H1 (cell line): ENCODE measurements at regions not wholly inside any gene's neighbourhood (a gene's known extent, or its start where the extent isn't known, plus 50 kb on each side); places are given as distances from the start of the nearest gene placed in this dataset.

ENCODE experiments used
- CTCF ChIA-PET: fragments of 300-600 bp; sonication (Branson Sonifier 250); formaldehyde crosslinking; loops from one replicate; lab custom pipeline; 2021; ENCODE audit not compliant: partially characterized antibody; lab: Charles Lee
- POLR2A ChIA-PET: fragments of 300-600 bp; sonication (Branson Sonifier 250); formaldehyde crosslinking; loops from one replicate; lab custom pipeline; 2021; ENCODE audit warnings: inconsistent platforms; ENCODE audit not compliant: partially characterized antibody; lab: Charles Lee
- DNase-seq, 2 experiments: peaks; one replicate each; pipeline versions ENCODE4 v3.0.0 to v3.0.0-alpha.2; 2010 to 2022; ENCODE audit warnings: low spot score in 2 of 2, low read depth in 1 of 2, mixed read lengths in 1 of 2
- FAIRE-seq: peaks from 2 replicates; lab custom pipeline; 2011; peaks lifted over from hg19 to GRCh38; lab: Jason Lieb, UNC
- H2AFZ ChIP-seq: 2 replicates; pipeline ENCODE4 v1.8.1; 2012; ENCODE audit warnings: low read length, inconsistent platforms
- H2AK5ac ChIP-seq: 2 replicates; pipeline ENCODE4 v1.6.1; 2013; ENCODE audit warnings: low read depth, low read length
- H2BK120ac ChIP-seq: replicated peaks from 2 replicates; pipeline ENCODE3; 2013; ENCODE audit warnings: low read depth, low read length, inconsistent platforms
- H2BK12ac ChIP-seq: 2 replicates; pipeline ENCODE4 v1.6.1; 2013; ENCODE audit warnings: low read depth, low read length
- H2BK15ac ChIP-seq: 2 replicates; pipeline ENCODE4 v1.6.1; 2013; ENCODE audit warnings: low read length
- H2BK20ac ChIP-seq: 2 replicates; pipeline ENCODE4 v1.6.1; 2013; ENCODE audit warnings: low read length
- H2BK5ac ChIP-seq: 2 replicates; pipeline ENCODE4 v1.6.1; 2013; ENCODE audit warnings: low read depth, low read length
- H3K14ac ChIP-seq: 2 replicates; pipeline ENCODE4 v1.6.1; 2013; ENCODE audit warnings: inconsistent platforms; ENCODE audit not compliant: insufficient read length
- H3K18ac ChIP-seq: 2 replicates; pipeline ENCODE4 v1.6.1; 2013; ENCODE audit warnings: low read length; ENCODE audit errors: extremely low read depth
- H3K23ac ChIP-seq: 2 replicates; pipeline ENCODE4 v1.6.1; 2013; ENCODE audit warnings: inconsistent platforms; ENCODE audit not compliant: insufficient read length
- H3K23me2 ChIP-seq: 2 replicates; pipeline ENCODE4 v1.6.1; 2013; ENCODE audit warnings: low read depth, low read length
- H3K27ac ChIP-seq: 2 replicates; pipeline ENCODE4 v1.6.1; 2011; ENCODE audit warnings: low read depth, low read length, inconsistent platforms
- H3K27me3 ChIP-seq, 4 experiments: replicated peaks in 1 of 4; 1 replicate in 1 of 4; 2 replicates in 3 of 4; pipeline versions ENCODE4 v1.6.1 to v1.8.1; 2011 to 2013; ENCODE audit warnings: low read length in 3 of 4, mild to moderate bottlenecking in 3 of 4, inconsistent platforms in 2 of 4, mixed read lengths in 2 of 4, moderate library complexity in 1 of 4; ENCODE audit not compliant: control insufficient read depth in 3 of 4, insufficient read depth in 3 of 4; ENCODE audit errors: extremely low read depth in 1 of 4
- H3K36me3 ChIP-seq, 4 experiments: 2 replicates each; pipeline versions ENCODE4 v1.6.1 to v1.8.1; 2011 to 2013; ENCODE audit warnings: mild to moderate bottlenecking in 4 of 4, low read length in 3 of 4, moderate library complexity in 2 of 4, control low read depth in 1 of 4, inconsistent platforms in 1 of 4; ENCODE audit not compliant: insufficient read depth in 4 of 4, control insufficient read depth in 2 of 4
- H3K4ac ChIP-seq: replicated peaks from 2 replicates; pipeline ENCODE3; 2013; ENCODE audit warnings: low read length, low read depth, mixed read lengths, inconsistent platforms; ENCODE audit not compliant: insufficient read length
- H3K4me1 ChIP-seq, 4 experiments: replicated peaks in 1 of 4; 1 replicate in 1 of 4; 2 replicates in 3 of 4; pipeline versions ENCODE4 v1.6.1 to v1.8.1; 2011 to 2013; ENCODE audit warnings: low read length in 3 of 4, inconsistent platforms in 2 of 4, mixed read lengths in 1 of 4; ENCODE audit not compliant: insufficient read depth in 4 of 4, control insufficient read depth in 3 of 4
- H3K4me2 ChIP-seq, 2 experiments: 2 replicates each; pipeline versions ENCODE4 v1.6.1 to v1.8.1; 2011 to 2013; ENCODE audit warnings: low read depth in 2 of 2, low read length in 2 of 2, control low read depth in 1 of 2, inconsistent platforms in 1 of 2, mild to moderate bottlenecking in 1 of 2; ENCODE audit not compliant: insufficient read depth in 1 of 2
- H3K4me3 ChIP-seq, 4 experiments: fragments of 200-600, 300-600 bp in 1 of 4; sonication (generic), shearing (Covaris generic), sonication (Bioruptor Twin) in 1 of 4; 2 replicates each; pipeline versions ENCODE4 v1.5.1 to v1.8.1; 2011 to 2016; ENCODE audit warnings: low read length in 4 of 4, low read depth in 3 of 4, control low read depth in 2 of 4, inconsistent platforms in 2 of 4, mild to moderate bottlenecking in 2 of 4, mixed read lengths in 1 of 4, moderate library complexity in 1 of 4; ENCODE audit not compliant: insufficient read depth in 2 of 4; ENCODE audit errors: extremely low read depth in 1 of 4
- H3K56ac ChIP-seq: replicated peaks from 2 replicates; pipeline ENCODE3; 2013; ENCODE audit warnings: low read depth, mild to moderate bottlenecking, mixed read lengths, low read length, inconsistent platforms; ENCODE audit not compliant: insufficient read length
- H3K79me1 ChIP-seq: 2 replicates; pipeline ENCODE4 v1.6.1; 2013; ENCODE audit warnings: low read depth, low read length, control low read depth
- H3K79me2 ChIP-seq, 2 experiments: 2 replicates each; pipeline versions ENCODE4 v1.6.1 to v1.8.1; 2012 to 2013; ENCODE audit warnings: low read length in 2 of 2, mild to moderate bottlenecking in 2 of 2, inconsistent platforms in 1 of 2; ENCODE audit not compliant: insufficient read depth in 2 of 2, control insufficient read depth in 1 of 2
- H3K9ac ChIP-seq, 4 experiments: replicated peaks in 1 of 4; 1 replicate in 1 of 4; 2 replicates in 3 of 4; pipeline versions ENCODE4 v1.6.1 to v1.8.1; 2011 to 2013; ENCODE audit warnings: low read depth in 3 of 4, low read length in 3 of 4, control low read depth in 2 of 4, mild to moderate bottlenecking in 2 of 4, moderate library complexity in 2 of 4, inconsistent platforms in 1 of 4; ENCODE audit errors: extremely low read depth in 1 of 4
- H3K9me3 ChIP-seq, 2 experiments: 2 replicates each; pipeline versions ENCODE4 v1.6.1 to v1.8.1; 2012 to 2013; ENCODE audit warnings: mild to moderate bottlenecking in 2 of 2, moderate library complexity in 2 of 2, control low read depth in 1 of 2, inconsistent platforms in 1 of 2, low read depth in 1 of 2, low read length in 1 of 2, mixed read lengths in 1 of 2; ENCODE audit not compliant: insufficient read depth in 2 of 2
- H4K20me1 ChIP-seq, 2 experiments: replicated peaks in 1 of 2; 2 replicates each; pipeline versions ENCODE3 to v1.8.1; 2011 to 2013; ENCODE audit warnings: inconsistent platforms in 2 of 2, low read length in 2 of 2, mild to moderate bottlenecking in 1 of 2; ENCODE audit not compliant: insufficient read depth in 2 of 2, control insufficient read depth in 1 of 2
- H4K5ac ChIP-seq: 2 replicates; pipeline ENCODE4 v1.6.1; 2013; ENCODE audit warnings: low read length, low read depth, mixed read lengths, inconsistent platforms; ENCODE audit not compliant: insufficient read length
- H4K8ac ChIP-seq: 2 replicates; pipeline ENCODE4 v1.8.0; 2013; ENCODE audit warnings: mild to moderate bottlenecking, moderate library complexity, low read length, inconsistent platforms; ENCODE audit not compliant: insufficient read depth; ENCODE audit errors: extremely low read depth
- H4K91ac ChIP-seq: replicated peaks from 2 replicates; pipeline ENCODE3; 2013; ENCODE audit warnings: low read length, mixed read lengths, inconsistent platforms; ENCODE audit not compliant: insufficient read length
- CBX5 ChIP-seq: fragments of 300-800, 300-1000 bp; sonication (generic); IDR thresholded peaks from 2 replicates; pipeline ENCODE4 v1.7.1; 2016; ENCODE audit warnings: antibody characterized with exemption, low read length, low read depth
- CHD2 ChIP-seq: IDR thresholded peaks from 2 replicates; pipeline ENCODE4 v1.6.1; 2012; ENCODE audit warnings: low read length, improper control_type of control experiment
- CTBP2 ChIP-seq: IDR thresholded peaks from 2 replicates; pipeline ENCODE4 v1.7.0; 2011; ENCODE audit warnings: borderline replicate concordance, mild to moderate bottlenecking, moderate library complexity, mixed read lengths, low read length; ENCODE audit not compliant: insufficient read depth, insufficient read length
- EGR1 ChIP-seq: IDR thresholded peaks from 2 replicates; pipeline ENCODE4 v1.6.1; 2011; ENCODE audit warnings: low read depth, low read length, borderline replicate concordance
- EP300 ChIP-seq, 2 experiments: IDR thresholded peaks; 1 replicate in 1 of 2; 2 replicates in 1 of 2; pipeline ENCODE4 v1.6.1; 2011 to 2012; ENCODE audit warnings: low read depth in 2 of 2, low read length in 2 of 2, mild to moderate bottlenecking in 2 of 2, borderline replicate concordance in 1 of 2, inconsistent platforms in 1 of 2, moderate library complexity in 1 of 2
- EZH2 ChIP-seq: fragments of 200-600 bp; sonication (generic); IDR thresholded peaks from 2 replicates; pipeline ENCODE4 v1.7.1; 2012; ENCODE audit warnings: low read depth, mild to moderate bottlenecking, moderate library complexity, low read length, inconsistent platforms; ENCODE audit not compliant: severe bottlenecking
- FOSL1 ChIP-seq: IDR thresholded peaks from 2 replicates; pipeline ENCODE4 v1.6.1; 2011; ENCODE audit warnings: mild to moderate bottlenecking, low read depth, low read length, moderate library complexity; ENCODE audit not compliant: insufficient read depth
- JUN ChIP-seq: IDR thresholded peaks from 2 replicates; pipeline ENCODE4 v1.6.1; 2011; ENCODE audit warnings: low read depth, mild to moderate bottlenecking, improper control_type of control experiment, low read length
- JUND ChIP-seq: IDR thresholded peaks from 2 replicates; pipeline ENCODE4 v1.6.1; 2011; ENCODE audit warnings: mild to moderate bottlenecking, improper control_type of control experiment, low read length
- KDM5A ChIP-seq: fragments of 200-600 bp; IDR thresholded peaks from 2 replicates; pipeline ENCODE4 v1.7.1; 2012; ENCODE audit warnings: mild to moderate bottlenecking, low read length, inconsistent platforms, mixed read lengths
- MAX ChIP-seq: IDR thresholded peaks from 2 replicates; pipeline ENCODE4 v1.6.1; 2012; ENCODE audit warnings: inconsistent platforms
- POU5F1 ChIP-seq: IDR thresholded peaks from 2 replicates; pipeline ENCODE4 v1.6.1; 2011; ENCODE audit warnings: low read depth, mild to moderate bottlenecking, low read length, moderate library complexity
- RBBP5 ChIP-seq: IDR thresholded peaks from 2 replicates; pipeline ENCODE4 v1.7.1; 2012; ENCODE audit warnings: low read depth, mild to moderate bottlenecking, inconsistent platforms, low read length, moderate library complexity, borderline replicate concordance
- SP2 ChIP-seq: IDR thresholded peaks from 2 replicates; pipeline ENCODE4 v1.6.1; 2012; ENCODE audit warnings: mild to moderate bottlenecking, low read length, inconsistent platforms
- SP4 ChIP-seq: IDR thresholded peaks from 2 replicates; pipeline ENCODE4 v1.6.1; 2012; ENCODE audit warnings: low read length, inconsistent platforms
- YY1 ChIP-seq: IDR thresholded peaks from 2 replicates; pipeline ENCODE4 v1.6.1; 2011; ENCODE audit warnings: low read depth, mild to moderate bottlenecking, low read length
- ZNF274 ChIP-seq: IDR thresholded peaks from 2 replicates; pipeline ENCODE4 v1.7.0; 2012; ENCODE audit warnings: low read length, borderline replicate concordance; ENCODE audit errors: extremely low read depth

GRCh38 chr11:22082788-22083187, 110.1 kb upstream of the ANO5 start:
- Histone ChIP-seq H2BK20ac (no peak overlapping the region), H2BK12ac (no peak overlapping the region), H2BK5ac (no peak overlapping the region), H3K23me2 (no peaks in the 10 kb centered on the region), H3K27me3 (no peaks in the 10 kb centered on the region), H3K4me3 (no peak overlapping the region), H3K4me1 (peaks cover 0 to 3% (median 0%) of the 10 kb centered on the region in 4 experiments; a peak in 1 of 7 replicates), H4K5ac (no peak overlapping the region), H3K18ac (no peak overlapping the region), H2BK15ac (no peak overlapping the region), H3K4ac (no peak overlapping the region), H2AK5ac (no peak overlapping the region), H3K9ac (no peak overlapping the region), H4K20me1 (no peaks in the 10 kb centered on the region), H3K79me2 (no peaks in the 10 kb centered on the region), H3K23ac (no peak overlapping the region), H3K36me3 (no peaks in the 10 kb centered on the region), H4K91ac (no peak overlapping the region), H3K27ac (no peak overlapping the region), H3K14ac (no peak overlapping the region), H3K9me3 (no peaks in the 10 kb centered on the region), H3K79me1 (no peaks in the 10 kb centered on the region), H4K8ac (no peak overlapping the region), H3K4me2 (no peak overlapping the region), H3K56ac (no peak overlapping the region), H2AFZ (no peak overlapping the region), H2BK120ac (no peak overlapping the region)
- ChIA-PET POLR2A (no interaction called here), CTCF (no interaction called here)
- FAIRE-seq (no peak), DNase-seq (no peak)
- no peak for TF ChIP-seq FOSL1
- no peak for TF ChIP-seq SP4
- no peak for TF ChIP-seq SP2
- no peak for TF ChIP-seq CTBP2
- TF ChIP-seq YY1: no peak
- no peak for TF ChIP-seq POU5F1
- TF ChIP-seq EGR1: no peak
- TF ChIP-seq KDM5A: no peak
- no peak for TF ChIP-seq MAX
- TF ChIP-seq CHD2: no peak
- no peak for TF ChIP-seq CBX5
- no peak for TF ChIP-seq EZH2
- no peak for TF ChIP-seq JUN
- no peak for TF ChIP-seq JUND
- TF ChIP-seq EP300 (IDR thresholded peaks at IDR 0.05; ENCODE audit: borderline replicate concordance in 1 of 2, low read depth in 2 of 2, low read length in 2 of 2): no peak
- TF ChIP-seq RBBP5: no peak
- no peak for TF ChIP-seq ZNF274
